Gastrocnemius medialis (tissue), 4 donors: ENCODE measurements at regions not wholly inside any gene's neighbourhood (a gene's known extent, or its start where the extent isn't known, plus 50 kb on each side); places are given as distances from the start of the nearest gene placed in this dataset.

Source experiments
- POLR2A ChIP-seq, 2 donors: fragments of 450-650 bp; IDR thresholded peaks; one replicate each; pipeline ENCODE4 v1.6.1; 2017; ENCODE audit warnings: antibody characterized with exemption in 2 of 2, mild to moderate bottlenecking in 2 of 2, moderate library complexity in 2 of 2
- TF ChIP-seq, protein P1 (sequence below), 5 experiments: fragments of 450-650 bp in 3 of 5; fragments of 200-600 bp in 2 of 5; sonication (generic) in 2 of 5; IDR thresholded peaks in 4 of 5; conservative IDR thresholded peaks in 1 of 5; 1 replicate in 4 of 5; 2 replicates in 1 of 5; pipeline ENCODE4 v1.5.1; 2016 to 2019; ENCODE audit warnings: antibody characterized with exemption in 5 of 5, mild to moderate bottlenecking in 3 of 5, moderate library complexity in 3 of 5

DNA sequence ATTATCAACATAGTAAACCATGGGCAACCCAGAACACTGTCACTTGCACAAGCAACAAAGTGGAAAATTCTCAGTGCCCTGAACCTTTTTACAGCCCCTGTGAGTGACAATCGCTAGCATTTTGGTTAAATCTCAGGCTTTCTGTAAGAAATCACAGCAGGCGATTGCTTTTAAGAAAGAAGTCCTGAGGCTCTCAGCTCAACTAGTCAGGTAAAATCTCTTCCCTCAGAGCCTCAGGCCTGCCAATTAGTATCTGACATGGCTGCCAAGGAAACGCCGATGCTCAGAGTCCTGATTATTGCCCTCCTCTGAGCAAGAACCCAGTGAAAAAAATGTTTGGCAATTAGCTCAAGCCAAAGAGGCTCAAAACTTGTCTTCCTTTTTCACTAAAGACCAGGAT lies 530.8 kb downstream of the DIPK2A start:
- no peak for TF ChIP-seq POLR2A (IDR thresholded peaks at IDR 0.05)
- TF ChIP-seq, protein P1, sequence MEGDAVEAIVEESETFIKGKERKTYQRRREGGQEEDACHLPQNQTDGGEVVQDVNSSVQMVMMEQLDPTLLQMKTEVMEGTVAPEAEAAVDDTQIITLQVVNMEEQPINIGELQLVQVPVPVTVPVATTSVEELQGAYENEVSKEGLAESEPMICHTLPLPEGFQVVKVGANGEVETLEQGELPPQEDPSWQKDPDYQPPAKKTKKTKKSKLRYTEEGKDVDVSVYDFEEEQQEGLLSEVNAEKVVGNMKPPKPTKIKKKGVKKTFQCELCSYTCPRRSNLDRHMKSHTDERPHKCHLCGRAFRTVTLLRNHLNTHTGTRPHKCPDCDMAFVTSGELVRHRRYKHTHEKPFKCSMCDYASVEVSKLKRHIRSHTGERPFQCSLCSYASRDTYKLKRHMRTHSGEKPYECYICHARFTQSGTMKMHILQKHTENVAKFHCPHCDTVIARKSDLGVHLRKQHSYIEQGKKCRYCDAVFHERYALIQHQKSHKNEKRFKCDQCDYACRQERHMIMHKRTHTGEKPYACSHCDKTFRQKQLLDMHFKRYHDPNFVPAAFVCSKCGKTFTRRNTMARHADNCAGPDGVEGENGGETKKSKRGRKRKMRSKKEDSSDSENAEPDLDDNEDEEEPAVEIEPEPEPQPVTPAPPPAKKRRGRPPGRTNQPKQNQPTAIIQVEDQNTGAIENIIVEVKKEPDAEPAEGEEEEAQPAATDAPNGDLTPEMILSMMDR (IDR thresholded peaks at IDR 0.05 in 4 of 5, conservative IDR thresholded peaks at IDR 0.05 in 1 of 5), result no peak
